PFSK-1 (cell line): ENCODE measurements at regions not wholly inside any gene's neighbourhood (a gene's known extent, or its start where the extent isn't known, plus 50 kb on each side); places are given as distances from the start of the nearest gene placed in this dataset.

Experiments used
- FOXP2 ChIP-seq: optimal IDR thresholded peaks from 2 replicates; pipeline ENCODE3; 2011; ENCODE audit warnings: borderline replicate concordance, control low read depth, inconsistent platforms; ENCODE audit not compliant: insufficient read depth; ENCODE audit errors: extremely low read length, extremely low read depth
- POLR2AphosphoS5 ChIP-seq: IDR thresholded peaks from 2 replicates; pipeline ENCODE4 v1.6.1; 2012; ENCODE audit warnings: low read depth, mild to moderate bottlenecking, control low read depth, low read length, moderate library complexity
- SIN3A ChIP-seq: IDR thresholded peaks from 2 replicates; pipeline ENCODE4 v1.6.1; 2012; ENCODE audit warnings: mild to moderate bottlenecking, low read length, moderate library complexity, borderline replicate concordance; ENCODE audit not compliant: insufficient read depth
- TAF1 ChIP-seq: IDR thresholded peaks from 2 replicates; pipeline ENCODE4 v1.6.1; 2012; ENCODE audit warnings: low read length, control low read depth, borderline replicate concordance; ENCODE audit not compliant: insufficient read depth
- TF ChIP-seq, protein P1 (sequence below), 2 experiments: IDR thresholded peaks; 2 replicates each; pipeline versions ENCODE4 v1.6.1 to v1.8.0; 2011 to 2012; ENCODE audit warnings: low read depth in 2 of 2, low read length in 2 of 2, control low read depth in 1 of 2, inconsistent platforms in 1 of 2, mild to moderate bottlenecking in 1 of 2, moderate library complexity in 1 of 2; ENCODE audit not compliant: insufficient read depth in 1 of 2

DNA sequence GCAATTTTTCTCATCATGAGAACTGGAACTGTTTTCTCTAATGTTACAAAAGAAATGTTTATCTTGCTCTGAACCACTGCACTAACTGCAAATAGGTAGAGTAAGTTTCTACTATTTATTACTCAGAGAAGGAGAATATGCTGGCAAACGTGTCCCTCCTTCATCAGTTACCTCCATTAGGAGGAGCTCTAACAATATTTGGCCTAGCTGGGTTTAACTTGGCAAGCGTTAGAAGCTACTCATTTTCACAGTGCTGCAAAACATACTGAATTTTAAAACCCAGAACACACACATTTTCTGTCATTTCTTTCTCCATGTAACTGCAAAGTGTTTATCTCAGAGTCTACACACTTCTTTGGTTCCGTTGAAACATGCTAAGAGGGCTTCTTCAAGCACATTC is 101.0 kb upstream of the GABRG2 start:
- TF ChIP-seq, protein P1, sequence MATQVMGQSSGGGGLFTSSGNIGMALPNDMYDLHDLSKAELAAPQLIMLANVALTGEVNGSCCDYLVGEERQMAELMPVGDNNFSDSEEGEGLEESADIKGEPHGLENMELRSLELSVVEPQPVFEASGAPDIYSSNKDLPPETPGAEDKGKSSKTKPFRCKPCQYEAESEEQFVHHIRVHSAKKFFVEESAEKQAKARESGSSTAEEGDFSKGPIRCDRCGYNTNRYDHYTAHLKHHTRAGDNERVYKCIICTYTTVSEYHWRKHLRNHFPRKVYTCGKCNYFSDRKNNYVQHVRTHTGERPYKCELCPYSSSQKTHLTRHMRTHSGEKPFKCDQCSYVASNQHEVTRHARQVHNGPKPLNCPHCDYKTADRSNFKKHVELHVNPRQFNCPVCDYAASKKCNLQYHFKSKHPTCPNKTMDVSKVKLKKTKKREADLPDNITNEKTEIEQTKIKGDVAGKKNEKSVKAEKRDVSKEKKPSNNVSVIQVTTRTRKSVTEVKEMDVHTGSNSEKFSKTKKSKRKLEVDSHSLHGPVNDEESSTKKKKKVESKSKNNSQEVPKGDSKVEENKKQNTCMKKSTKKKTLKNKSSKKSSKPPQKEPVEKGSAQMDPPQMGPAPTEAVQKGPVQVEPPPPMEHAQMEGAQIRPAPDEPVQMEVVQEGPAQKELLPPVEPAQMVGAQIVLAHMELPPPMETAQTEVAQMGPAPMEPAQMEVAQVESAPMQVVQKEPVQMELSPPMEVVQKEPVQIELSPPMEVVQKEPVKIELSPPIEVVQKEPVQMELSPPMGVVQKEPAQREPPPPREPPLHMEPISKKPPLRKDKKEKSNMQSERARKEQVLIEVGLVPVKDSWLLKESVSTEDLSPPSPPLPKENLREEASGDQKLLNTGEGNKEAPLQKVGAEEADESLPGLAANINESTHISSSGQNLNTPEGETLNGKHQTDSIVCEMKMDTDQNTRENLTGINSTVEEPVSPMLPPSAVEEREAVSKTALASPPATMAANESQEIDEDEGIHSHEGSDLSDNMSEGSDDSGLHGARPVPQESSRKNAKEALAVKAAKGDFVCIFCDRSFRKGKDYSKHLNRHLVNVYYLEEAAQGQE (IDR thresholded peaks at IDR 0.05; ENCODE audit: insufficient read depth in 1 of 2, low read depth in 2 of 2, low read length in 2 of 2): no peak
- no peak for TF ChIP-seq SIN3A
- no peak for TF ChIP-seq POLR2AphosphoS5
- TF ChIP-seq TAF1: no peak
- TF ChIP-seq FOXP2: no peak
